ENCODE measurements at regions not wholly inside any gene's neighbourhood (a gene's known extent, or its start where the extent isn't known, plus 50 kb on each side); places are given as distances from the start of the nearest gene placed in this dataset.
"Not testable (repeated sequence)": the region's sequence is repeated elsewhere in the genome, so short reads cannot be mapped to it uniquely, and the experiment has no call there.

DNA sequence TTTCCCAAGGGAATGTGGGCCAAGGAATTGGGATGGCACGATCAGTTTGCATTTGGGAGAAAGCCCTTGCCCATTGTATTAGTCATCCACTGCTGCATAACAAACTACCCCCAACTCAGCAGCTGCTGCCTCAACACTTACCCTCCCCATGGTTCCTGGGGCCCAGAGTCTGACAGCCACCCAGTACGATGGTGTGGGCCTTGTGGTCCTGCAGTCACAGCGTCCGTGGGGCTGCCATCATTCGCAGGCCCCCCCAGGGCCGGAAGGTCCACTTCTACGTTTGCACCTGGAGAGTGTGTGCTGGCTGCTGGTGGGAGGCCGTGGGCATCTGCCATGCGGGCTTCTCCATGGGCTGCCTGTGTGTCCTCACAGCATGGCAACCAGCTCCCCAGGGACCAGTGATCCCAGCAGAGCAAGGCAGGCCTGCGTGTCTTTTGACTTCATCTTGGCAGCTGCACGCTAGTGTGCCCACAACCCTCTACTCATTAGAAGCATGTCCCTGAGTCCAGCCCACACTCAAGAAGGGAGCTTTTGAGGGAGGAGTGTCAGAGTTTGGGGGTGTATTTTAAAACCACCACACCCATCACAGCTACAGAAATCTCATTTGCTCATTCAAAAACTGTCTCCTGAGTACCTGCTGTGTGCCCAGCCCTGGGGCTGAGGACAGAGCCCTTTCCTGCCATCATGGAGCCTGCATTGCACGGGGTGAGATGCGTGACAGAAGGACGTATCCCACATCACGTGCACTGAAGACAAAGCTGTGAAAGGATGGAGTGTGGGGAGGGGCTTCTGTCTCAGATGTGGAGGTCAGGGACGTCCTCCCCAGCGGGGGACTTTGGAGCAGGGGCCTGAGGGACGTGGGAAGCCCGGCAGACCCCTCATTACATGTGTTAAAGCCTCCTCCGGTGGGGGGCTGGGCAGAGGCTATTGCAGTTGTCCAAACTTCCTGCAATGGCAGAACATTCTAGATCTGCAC, 185.0 kb upstream of the ZNF469 start:
- Mint-ChIP-seq H3K27me3 (no peaks in the 10 kb centered on the region), H3K4me1 (no peaks in the 10 kb centered on the region), H3K9me3 (peaks cover 1 to 2% of the 10 kb centered on the region in 2 donors), H3K27ac (no peak overlapping the region), H3K4me3 (no peak overlapping the region)
- no peak for ATAC-seq
- DNase-seq, result no peak

DNA sequence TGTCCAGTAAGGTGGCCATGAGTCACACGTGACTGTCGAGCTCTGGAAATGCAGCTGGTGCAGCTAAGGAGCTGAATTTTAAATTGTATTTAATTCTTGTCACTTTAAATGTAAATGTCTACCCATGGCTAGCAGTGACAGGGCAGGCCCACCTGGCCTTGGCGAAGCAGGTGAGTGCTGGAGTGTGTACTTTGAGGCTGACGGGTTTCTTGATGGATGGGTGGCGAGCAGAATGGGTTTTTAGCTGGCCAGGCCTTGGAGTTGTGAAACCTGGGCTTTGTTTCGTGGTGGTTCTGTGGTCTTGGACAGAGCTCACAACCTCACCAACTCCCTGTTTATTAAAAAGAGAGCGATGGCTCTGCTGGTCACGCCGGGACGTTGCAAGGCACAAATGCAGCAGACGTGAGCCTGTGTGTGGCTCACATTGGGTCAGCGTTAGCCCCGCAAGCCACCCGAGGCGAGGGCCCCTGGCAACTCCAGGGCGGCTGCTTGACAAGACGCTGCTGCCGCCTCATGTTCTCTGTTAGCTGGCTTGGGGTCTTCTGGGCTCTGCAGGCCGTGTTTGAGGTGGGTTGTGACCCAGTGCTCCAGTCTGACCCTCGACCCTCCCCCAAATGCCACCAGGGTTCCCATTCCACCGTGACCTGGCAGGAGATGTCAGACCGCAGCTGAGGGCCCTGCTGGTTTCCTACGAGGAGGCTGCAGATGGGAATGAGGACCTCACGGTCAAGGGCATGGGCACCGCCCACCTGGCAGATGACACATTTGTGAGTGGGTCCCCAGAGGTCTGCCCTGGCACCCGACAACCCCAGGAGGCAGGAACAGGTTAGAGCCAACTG, 184.1 kb upstream of the ZNF469 start:
- H3K4me1 Mint-ChIP-seq, H3K4me3 Mint-ChIP-seq, H3K9me3 Mint-ChIP-seq, ATAC-seq, H3K27ac Mint-ChIP-seq, DNase-seq, H3K27me3 Mint-ChIP-seq: not testable (repeated sequence)

DNA sequence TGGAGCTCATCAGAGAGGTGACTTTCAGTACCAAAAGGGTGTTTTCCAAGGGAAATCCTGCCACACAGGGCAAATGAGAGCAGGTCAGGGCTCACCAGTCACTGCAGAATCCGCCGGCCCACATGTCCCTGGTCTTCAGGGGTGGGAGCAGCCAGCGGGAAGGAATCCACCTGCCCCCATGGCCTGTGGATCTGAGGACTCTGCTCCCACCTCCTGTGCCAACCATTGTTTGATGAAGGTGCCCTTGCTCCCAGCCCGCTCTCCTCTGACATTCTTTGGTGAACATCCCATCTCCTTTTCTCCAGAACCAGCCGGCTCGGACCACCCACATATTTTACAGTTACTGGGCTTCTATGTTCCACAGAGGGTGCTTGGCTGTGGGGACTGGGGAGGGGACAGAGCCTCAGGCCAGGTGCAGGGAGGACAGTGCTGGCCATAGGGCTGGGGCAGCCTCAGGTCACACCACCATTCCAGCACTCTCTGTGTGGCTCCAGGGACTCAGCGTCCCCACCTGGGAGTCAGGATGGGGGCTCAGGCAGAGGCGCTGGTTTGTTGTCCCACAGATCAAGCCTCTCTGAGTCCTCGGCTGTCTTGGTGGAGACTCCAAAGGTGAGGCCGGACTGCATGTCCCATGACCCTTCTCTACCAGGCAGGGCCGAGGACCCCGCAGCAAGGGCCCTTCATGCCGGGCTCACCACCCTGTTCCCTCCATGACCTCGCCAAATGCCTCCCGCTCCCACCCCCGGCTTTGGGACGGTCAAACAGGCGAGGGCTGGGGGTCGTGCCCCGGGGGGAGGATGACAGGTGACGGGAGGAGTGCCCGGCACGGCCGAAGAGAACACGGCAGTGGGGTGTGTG, 183.2 kb upstream of the ZNF469 start:
- not testable (repeated sequence) for H3K27me3 Mint-ChIP-seq, H3K9me3 Mint-ChIP-seq, ATAC-seq, DNase-seq, H3K27ac Mint-ChIP-seq, H3K4me1 Mint-ChIP-seq, H3K4me3 Mint-ChIP-seq

- not testable (repeated sequence) for H3K27me3 Mint-ChIP-seq, H3K4me3 Mint-ChIP-seq, H3K4me1 Mint-ChIP-seq, H3K27ac Mint-ChIP-seq, H3K9me3 Mint-ChIP-seq, DNase-seq, ATAC-seq
Observed at GRCh38 chr16:88200154-88200895, 182.4 kb upstream of the ZNF469 start.

GRCh38 chr16:88200896-88201185, 181.9 kb upstream of the ZNF469 start:
- no peaks in the 10 kb centered on the region for H3K27me3 Mint-ChIP-seq
- no peak overlapping the region for H3K27ac Mint-ChIP-seq
- no peaks in the 10 kb centered on the region for H3K9me3 Mint-ChIP-seq
- ATAC-seq (no peak), DNase-seq (no peak)
- no peaks in the 10 kb centered on the region for H3K4me1 Mint-ChIP-seq
- H3K4me3 Mint-ChIP-seq, result no peak overlapping the region

DNA sequence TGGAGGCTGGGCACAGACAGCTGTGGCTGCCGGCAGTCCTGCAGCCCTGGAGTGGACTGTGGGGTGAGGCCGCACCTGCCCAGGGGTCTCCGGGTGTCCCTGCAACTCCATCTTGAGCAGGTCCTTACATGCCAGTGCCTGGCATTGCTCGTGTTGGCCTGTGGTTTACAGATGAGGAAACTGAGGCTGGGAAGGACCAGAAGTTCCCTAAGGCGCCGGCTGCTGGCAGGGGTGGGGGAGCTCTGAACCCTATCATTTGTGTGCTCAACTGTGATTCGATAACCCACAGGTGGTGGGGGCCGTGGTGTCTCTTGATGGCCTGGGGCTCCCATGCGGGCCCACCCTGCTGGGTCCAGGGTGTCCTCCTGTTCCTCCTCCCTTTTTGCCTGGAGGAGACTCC, 181.1 kb upstream of the ZNF469 start:
- not testable (repeated sequence) for DNase-seq, H3K4me3 Mint-ChIP-seq, H3K27ac Mint-ChIP-seq, H3K4me1 Mint-ChIP-seq, H3K9me3 Mint-ChIP-seq, H3K27me3 Mint-ChIP-seq
- ATAC-seq, result peak; percentile 15

- ATAC-seq (no peak), DNase-seq (no peak)
- Mint-ChIP-seq H3K27ac (no peak overlapping the region), H3K9me3 (no peaks in the 10 kb centered on the region), H3K4me1 (no peaks in the 10 kb centered on the region), H3K27me3 (no peaks in the 10 kb centered on the region), H3K4me3 (no peak overlapping the region)
Observed at GRCh38 chr16:88202207-88202745, 180.5 kb upstream of the ZNF469 start.

- H3K4me3 Mint-ChIP-seq, H3K4me1 Mint-ChIP-seq, H3K27ac Mint-ChIP-seq, DNase-seq, ATAC-seq, H3K27me3 Mint-ChIP-seq, H3K9me3 Mint-ChIP-seq: not testable (repeated sequence)
Observed at GRCh38 chr16:88202856-88203681, 179.7 kb upstream of the ZNF469 start.

DNA sequence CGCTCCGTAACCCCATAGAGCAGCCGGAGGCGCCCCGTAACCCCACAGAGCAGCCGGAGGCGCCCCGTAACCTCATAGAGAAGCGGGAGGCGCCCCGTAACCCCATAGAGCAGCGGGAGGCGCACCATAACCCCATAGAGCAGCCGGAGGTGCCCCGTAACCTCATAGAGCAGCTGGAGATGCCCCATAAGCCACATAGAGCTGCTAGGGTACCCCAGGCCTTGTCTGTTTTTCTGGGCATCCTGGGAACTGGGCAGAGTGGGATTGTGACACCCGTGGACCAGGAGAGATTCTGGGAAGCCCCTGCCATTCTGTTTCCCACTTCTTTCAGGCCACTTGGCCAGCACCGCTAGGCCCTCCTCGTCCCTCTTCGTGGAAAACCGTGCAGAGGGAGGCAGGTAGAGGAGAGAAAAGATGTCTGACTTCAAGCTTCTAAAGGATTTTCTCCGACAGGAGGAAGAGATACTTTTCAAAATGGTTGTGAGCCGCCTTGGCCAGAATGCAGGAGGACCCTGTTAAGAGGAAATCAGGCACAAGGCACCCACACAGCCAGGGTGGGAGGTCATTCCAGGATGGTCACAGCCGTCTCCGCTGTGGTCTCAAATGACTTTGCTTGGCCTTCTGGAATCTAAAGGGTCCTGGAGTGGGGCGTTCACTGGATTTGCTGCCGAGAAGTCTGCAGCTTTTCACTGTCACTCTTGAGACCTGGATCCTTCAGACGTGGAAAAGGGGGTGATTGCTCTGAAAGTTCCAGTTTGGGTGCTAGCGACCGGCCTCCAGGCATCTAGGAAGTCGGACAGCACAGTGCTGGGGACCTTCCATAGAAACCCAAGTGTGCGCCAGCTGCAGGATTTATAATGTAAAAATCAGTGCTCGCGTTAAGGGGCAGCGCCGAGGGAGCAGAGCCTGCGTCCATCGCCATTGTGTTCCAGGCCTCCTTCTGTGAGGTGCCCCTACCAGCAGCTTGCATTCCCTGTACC, 178.3 kb upstream of the ZNF469 start:
- not testable (repeated sequence) for ATAC-seq, DNase-seq, H3K4me3 Mint-ChIP-seq, H3K27me3 Mint-ChIP-seq, H3K4me1 Mint-ChIP-seq, H3K27ac Mint-ChIP-seq, H3K9me3 Mint-ChIP-seq

DNA sequence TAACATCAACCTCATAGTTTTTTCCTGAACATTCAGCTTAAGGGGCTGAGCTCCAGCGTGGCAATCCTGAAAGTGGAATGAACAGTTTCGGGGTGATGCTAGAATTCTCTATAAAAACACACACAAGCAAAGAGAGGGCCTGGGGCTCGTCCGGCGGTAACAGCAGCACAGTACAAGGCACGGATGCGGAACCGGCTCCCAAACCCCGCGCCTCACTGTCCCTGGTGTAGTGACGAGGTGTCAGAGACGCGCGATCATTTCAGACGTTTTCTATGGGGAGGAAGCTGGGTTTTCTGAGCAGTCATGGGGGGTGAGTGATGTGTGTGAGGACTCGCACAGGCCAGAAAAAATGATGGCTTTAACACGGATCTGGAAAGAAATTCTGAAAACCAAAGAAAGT, 177.3 kb upstream of the ZNF469 start:
- not testable (repeated sequence) for H3K27ac Mint-ChIP-seq, ATAC-seq, H3K9me3 Mint-ChIP-seq, H3K4me1 Mint-ChIP-seq, H3K4me3 Mint-ChIP-seq, H3K27me3 Mint-ChIP-seq, DNase-seq

DNA sequence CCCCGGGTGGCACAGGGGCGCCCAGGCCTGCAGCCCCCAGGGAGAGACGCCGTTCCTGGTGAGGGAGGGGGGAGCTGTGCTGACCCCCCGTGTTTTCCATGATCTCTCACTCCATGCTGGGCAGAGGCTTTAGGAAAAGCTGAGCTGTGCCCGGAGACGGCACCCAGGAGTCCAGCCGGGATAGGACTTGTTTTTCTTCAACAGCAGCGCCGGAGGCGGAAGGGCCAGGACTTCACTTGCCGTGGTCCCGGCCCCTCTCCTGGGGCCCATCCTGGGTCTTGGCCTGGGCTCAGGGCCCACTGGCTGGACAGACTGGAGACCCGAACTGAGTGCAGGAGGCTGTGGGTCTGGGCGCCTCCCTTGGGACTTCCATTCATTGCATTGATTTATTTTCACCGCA, 176.8 kb upstream of the ZNF469 start:
- H3K4me3 Mint-ChIP-seq, H3K9me3 Mint-ChIP-seq, DNase-seq, H3K4me1 Mint-ChIP-seq, H3K27ac Mint-ChIP-seq, ATAC-seq, H3K27me3 Mint-ChIP-seq: not testable (repeated sequence)

DNA sequence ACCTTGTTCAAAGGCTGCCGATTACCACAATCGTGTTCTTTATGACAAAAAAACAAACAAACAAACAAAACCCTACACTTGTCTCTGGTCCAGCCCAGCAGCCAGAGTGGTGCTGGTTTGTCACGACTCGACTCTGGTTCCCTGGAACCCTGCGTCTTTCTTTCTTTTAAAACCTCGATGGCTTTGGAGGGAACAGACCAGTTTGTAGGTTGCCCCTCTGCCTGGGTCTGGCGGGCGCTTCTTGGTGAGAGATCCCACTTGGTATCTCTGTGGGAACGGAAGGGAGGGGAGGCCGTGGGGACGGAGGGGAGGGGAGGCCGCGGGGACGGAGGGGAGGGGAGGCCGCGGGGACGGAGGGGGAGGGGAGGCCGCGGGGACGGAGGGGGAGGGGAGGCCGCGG, 176.2 kb upstream of the ZNF469 start:
- DNase-seq, H3K9me3 Mint-ChIP-seq: not testable (repeated sequence)

GRCh38 chr16:88208112-88208511, 174.6 kb upstream of the ZNF469 start:
- Mint-ChIP-seq H3K27me3 (peaks cover 2% of the 10 kb centered on the region), H3K9me3 (peaks cover 0 to 8% of the 10 kb centered on the region in 2 donors), H3K27ac (no peak overlapping the region), H3K4me3 (no peak overlapping the region), H3K4me1 (no peaks in the 10 kb centered on the region)
- no peak for ATAC-seq
- no peak for DNase-seq

More for the DNA sequence above, 176.2 kb upstream of the ZNF469 start:
- H3K4me3 Mint-ChIP-seq, H3K4me1 Mint-ChIP-seq, ATAC-seq, H3K27me3 Mint-ChIP-seq, H3K27ac Mint-ChIP-seq: not testable (repeated sequence)

Data from stimulated activated naive CD8-positive, alpha-beta T cell treated with anti-CD3 and anti-CD28 coated beads, Interleukin-15, amount 100 ng/mL, for 72 hours (primary cell).